CD4-positive, alpha-beta T cell (primary cell): ENCODE measurements at regions not wholly inside any gene's neighbourhood (a gene's known extent, or its start where the extent isn't known, plus 50 kb on each side); places are given as distances from the start of the nearest gene placed in this dataset.
"Not testable (repeated sequence)": the region's sequence is repeated elsewhere in the genome, so short reads cannot be mapped to it uniquely, and the experiment has no call there.

Source experiments
- ATAC-seq: fragments of 200-7000 bp; cut with Tn5 transposase; one replicate; pipeline ENCODE4 v1.10.0; 2022; ENCODE audit warnings: mild to moderate bottlenecking; ENCODE audit not compliant: poor library complexity
- CTCF ChIA-PET: fragments of 350-600 bp; sonication (Branson Sonifier 250); formaldehyde crosslinking; loops from one replicate; lab custom pipeline; 2021; ENCODE audit warnings: antibody characterized with exemption, inconsistent platforms; lab: Charles Lee
- POLR2A ChIA-PET: fragments of 350-600 bp; sonication (Branson Sonifier 250); formaldehyde crosslinking; loops from one replicate; lab custom pipeline; 2021; ENCODE audit warnings: antibody characterized with exemption, inconsistent platforms; lab: Charles Lee
- DNase-seq, 14 experiments: peaks; one replicate each; pipeline ENCODE4 v3.0.0-alpha.2; 2013 to 2020; ENCODE audit warnings: mixed read lengths in 2 of 14
- H3K27ac ChIP-seq, 2 donors: one replicate each; pipeline versions ENCODE4 v1.5.1 to v1.7.0; 2013; ENCODE audit warnings: low read length in 2 of 2, low read depth in 1 of 2, mild to moderate bottlenecking in 1 of 2
- H3K27me3 ChIP-seq, 2 experiments: 1 replicate in 1 of 2; 2 replicates in 1 of 2; pipeline versions ENCODE4 v1.6.1 to v1.7.0; 2013; ENCODE audit warnings: low read length in 2 of 2, control low read depth in 1 of 2, mild to moderate bottlenecking in 1 of 2, moderate library complexity in 1 of 2; ENCODE audit not compliant: insufficient read depth in 2 of 2, control insufficient read depth in 1 of 2
- H3K36me3 ChIP-seq: one replicate; pipeline ENCODE4 v1.6.1; 2013; ENCODE audit warnings: low read length, control low read depth; ENCODE audit not compliant: insufficient read depth
- H3K4me1 ChIP-seq: one replicate; pipeline ENCODE4 v1.6.1; 2013; ENCODE audit warnings: low read length, control low read depth; ENCODE audit not compliant: insufficient read depth
- H3K4me3 ChIP-seq: one replicate; pipeline ENCODE4 v1.5.1; 2013; ENCODE audit warnings: mild to moderate bottlenecking, low read length, moderate library complexity
- H3K9me3 ChIP-seq, 2 experiments: 1 replicate in 1 of 2; 2 replicates in 1 of 2; pipeline versions ENCODE4 v1.6.1 to v1.7.0; 2013; ENCODE audit warnings: low read length in 2 of 2, mild to moderate bottlenecking in 2 of 2, control low read depth in 1 of 2, moderate library complexity in 1 of 2; ENCODE audit not compliant: control insufficient read depth in 1 of 2, insufficient read depth in 1 of 2
- H3K27ac Mint-ChIP-seq: one replicate; pipeline ENCODE4 v1.8.0; 2020; ENCODE audit warnings: mixed read lengths
- H3K27me3 Mint-ChIP-seq: one replicate; pipeline ENCODE4 v1.8.0; 2021; ENCODE audit warnings: mixed read lengths
- H3K36me3 Mint-ChIP-seq: one replicate; pipeline ENCODE4 v1.8.0; 2021; ENCODE audit warnings: low read depth, mixed read lengths
- H3K4me1 Mint-ChIP-seq: one replicate; pipeline ENCODE4 v1.8.0; 2021; ENCODE audit warnings: low read depth, mixed read lengths
- H3K4me3 Mint-ChIP-seq: one replicate; pipeline ENCODE4 v1.8.0; 2020; ENCODE audit warnings: mild to moderate bottlenecking, mixed read lengths
- H3K9me3 Mint-ChIP-seq: one replicate; pipeline ENCODE4 v1.8.0; 2020; ENCODE audit warnings: mixed read lengths
- CTCF ChIP-seq: fragments of 200-600 bp; IDR thresholded peaks from one replicate; pipeline ENCODE4 v1.8.0; 2022; ENCODE audit warnings: antibody characterized with exemption, mild to moderate bottlenecking
- intact Hi-C, 2 experiments: fragments of 100-400 bp; cut with DNase I in 1 of 2; cut with micrococcal nuclease in 1 of 2; formaldehyde crosslinking; loops; one replicate each; pipeline versions ENCODE4 v1.15.1 to v1.9.0; 2023 to 2025; cut with DNase I, micrococcal nuclease

GRCh38 chr5:1655496-1656270, 131.9 kb upstream of the LPCAT1 start:
- H3K9me3 Mint-ChIP-seq, result no peaks in the 10 kb centered on the region

GRCh38 chr5:1654786-1655495, 131.2 kb upstream of the LPCAT1 start:
- Mint-ChIP-seq H3K4me3 (no peak overlapping the region), H3K36me3 (no peaks in the 10 kb centered on the region), H3K27ac (no peak overlapping the region), H3K9me3 (no peaks in the 10 kb centered on the region), H3K4me1 (peaks cover 5% of the 10 kb centered on the region), H3K27me3 (peaks cover 58% of the 10 kb centered on the region)
- peak in 1 of 14 experiments; percentile 22 for DNase-seq
- Histone ChIP-seq H3K27ac (no peak overlapping the region), H3K4me3 (no peak overlapping the region), H3K27me3 (peaks cover 39% of the 10 kb centered on the region in 2 experiments), H3K9me3 (no peaks in the 10 kb centered on the region), H3K4me1 (peaks cover 15% of the 10 kb centered on the region), H3K36me3 (no peaks in the 10 kb centered on the region)
- TF ChIP-seq CTCF, result no peak
- intact Hi-C loops, result no loop called here
- ATAC-seq, result no peak
- ChIA-PET CTCF (interaction anchor here (2.5 kb wide), 1 partner anchor 10 kb away, joined by 7 read pairs; no protein-coding TSS in a partner anchor), POLR2A (interaction anchor here (1.1 kb wide), 1 partner anchor 487 kb away, joined by 3 read pairs; no protein-coding TSS in a partner anchor)

More at GRCh38 chr5:1655496-1656270, 131.9 kb upstream of the LPCAT1 start:
- intact Hi-C loops, result no loop called here
- Mint-ChIP-seq H3K4me1 (peaks cover 5% of the 10 kb centered on the region), H3K27me3 (peaks cover 57% of the 10 kb centered on the region), H3K36me3 (no peaks in the 10 kb centered on the region), H3K4me3 (no peak overlapping the region), H3K27ac (no peak overlapping the region)
- ChIA-PET POLR2A (no interaction called here), CTCF (interaction anchor here (2.5 kb wide), 1 partner anchor 11 kb away, joined by 7 read pairs; no protein-coding TSS in a partner anchor)
- H3K4me1 ChIP-seq, result peaks cover 15% of the 10 kb centered on the region
- no peak for ATAC-seq
- H3K27me3 ChIP-seq, result peaks cover 33 to 39% of the 10 kb centered on the region in 2 experiments
- H3K4me3 ChIP-seq, result no peak overlapping the region
- no peak overlapping the region for H3K27ac ChIP-seq
- TF ChIP-seq CTCF, result no peak
- no peak for DNase-seq
- no peaks in the 10 kb centered on the region for H3K9me3 ChIP-seq
- H3K36me3 ChIP-seq, result no peaks in the 10 kb centered on the region

GRCh38 chr5:1653698-1654651, 130.2 kb upstream of the LPCAT1 start:
- H3K9me3 Mint-ChIP-seq, H3K27ac Mint-ChIP-seq, H3K4me1 Mint-ChIP-seq, H3K36me3 ChIP-seq, H3K27ac ChIP-seq, H3K36me3 Mint-ChIP-seq, H3K9me3 ChIP-seq, H3K4me3 Mint-ChIP-seq, intact Hi-C loops: not testable (repeated sequence)
- ChIA-PET CTCF (interaction anchor here (2.5 kb wide), 1 partner anchor 9 kb away, joined by 7 read pairs; no protein-coding TSS in a partner anchor), POLR2A (interaction anchor here (1.1 kb wide), 1 partner anchor 486 kb away, joined by 3 read pairs; no protein-coding TSS in a partner anchor)
- ATAC-seq, result peak; percentile 94
- Histone ChIP-seq H3K4me1 (peaks cover 15% of the 10 kb centered on the region), H3K4me3 (peak overlapping the region; percentile 20), H3K27me3 (peaks cover 32 to 33% of the 10 kb centered on the region in 2 experiments)
- peak; percentile 35 for TF ChIP-seq CTCF
- H3K27me3 Mint-ChIP-seq, result peaks cover 63% of the 10 kb centered on the region
- DNase-seq, result peak in 10 of 14 experiments; percentile 25 to 56 (median 37)
